ENCODE measurements at regions not wholly inside any gene's neighbourhood (a gene's known extent, or its start where the extent isn't known, plus 50 kb on each side); places are given as distances from the start of the nearest gene placed in this dataset.

DNA sequence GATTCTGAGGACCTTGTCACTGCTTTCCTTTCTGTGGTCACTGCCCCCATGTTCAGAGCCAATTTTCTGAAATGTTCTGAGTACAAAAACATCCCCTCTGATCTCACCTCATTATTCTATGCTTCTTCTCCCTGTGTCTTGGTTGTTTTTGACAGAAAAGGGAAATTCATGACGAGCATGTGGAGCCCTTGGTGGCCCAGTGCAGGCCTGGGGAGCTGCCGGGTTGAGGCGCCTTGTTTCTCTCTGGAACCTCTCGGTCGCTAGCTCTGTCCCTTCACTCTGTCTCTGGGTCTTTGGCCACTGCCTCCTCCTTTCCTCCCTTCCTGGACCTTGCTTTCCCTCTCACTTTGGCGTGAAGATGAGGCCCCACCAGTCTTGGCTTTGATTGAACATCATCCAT lies 63.0 kb upstream of the THY1 start:
- Histone ChIP-seq H3K36me3 (ENCODE audit: low read depth) (no peaks in the 10 kb centered on the region), H3K4me1 (ENCODE audit: low read depth) (no peaks in the 10 kb centered on the region), H3K9me3 (no peaks in the 10 kb centered on the region), H3K4me3 (no peak overlapping the region)
- TF ChIP-seq, protein P1, sequence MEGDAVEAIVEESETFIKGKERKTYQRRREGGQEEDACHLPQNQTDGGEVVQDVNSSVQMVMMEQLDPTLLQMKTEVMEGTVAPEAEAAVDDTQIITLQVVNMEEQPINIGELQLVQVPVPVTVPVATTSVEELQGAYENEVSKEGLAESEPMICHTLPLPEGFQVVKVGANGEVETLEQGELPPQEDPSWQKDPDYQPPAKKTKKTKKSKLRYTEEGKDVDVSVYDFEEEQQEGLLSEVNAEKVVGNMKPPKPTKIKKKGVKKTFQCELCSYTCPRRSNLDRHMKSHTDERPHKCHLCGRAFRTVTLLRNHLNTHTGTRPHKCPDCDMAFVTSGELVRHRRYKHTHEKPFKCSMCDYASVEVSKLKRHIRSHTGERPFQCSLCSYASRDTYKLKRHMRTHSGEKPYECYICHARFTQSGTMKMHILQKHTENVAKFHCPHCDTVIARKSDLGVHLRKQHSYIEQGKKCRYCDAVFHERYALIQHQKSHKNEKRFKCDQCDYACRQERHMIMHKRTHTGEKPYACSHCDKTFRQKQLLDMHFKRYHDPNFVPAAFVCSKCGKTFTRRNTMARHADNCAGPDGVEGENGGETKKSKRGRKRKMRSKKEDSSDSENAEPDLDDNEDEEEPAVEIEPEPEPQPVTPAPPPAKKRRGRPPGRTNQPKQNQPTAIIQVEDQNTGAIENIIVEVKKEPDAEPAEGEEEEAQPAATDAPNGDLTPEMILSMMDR (IDR thresholded peaks at IDR 0.05) = no peak
- intact Hi-C loops (cut with DNase I, micrococcal nuclease) = loop anchor here in 1 of 2 donors (10.0 kb wide), 1 partner anchor 619 kb away; no protein-coding TSS in a partner anchor
- ATAC-seq (no peak), DNase-seq (no peak)

- no peaks in the 10 kb centered on the region for H3K36me3 ChIP-seq (ENCODE audit: low read depth)
- no peaks in the 10 kb centered on the region for H3K4me1 ChIP-seq (ENCODE audit: low read depth)
- intact Hi-C loops (cut with DNase I, micrococcal nuclease) = loop anchor here (5.0 to 10.0 kb wide), 2 partner anchors 620 to 622 kb away; no protein-coding TSS in a partner anchor
- no peaks in the 10 kb centered on the region for H3K9me3 ChIP-seq
- DNase-seq (no peak), ATAC-seq (no peak)
- no peak overlapping the region for H3K4me3 ChIP-seq
- TF ChIP-seq, protein P1 (IDR thresholded peaks at IDR 0.05) = no peak
Measured at GRCh38 chr11:119484741-119485605, 62.0 kb upstream of the THY1 start.

DNA sequence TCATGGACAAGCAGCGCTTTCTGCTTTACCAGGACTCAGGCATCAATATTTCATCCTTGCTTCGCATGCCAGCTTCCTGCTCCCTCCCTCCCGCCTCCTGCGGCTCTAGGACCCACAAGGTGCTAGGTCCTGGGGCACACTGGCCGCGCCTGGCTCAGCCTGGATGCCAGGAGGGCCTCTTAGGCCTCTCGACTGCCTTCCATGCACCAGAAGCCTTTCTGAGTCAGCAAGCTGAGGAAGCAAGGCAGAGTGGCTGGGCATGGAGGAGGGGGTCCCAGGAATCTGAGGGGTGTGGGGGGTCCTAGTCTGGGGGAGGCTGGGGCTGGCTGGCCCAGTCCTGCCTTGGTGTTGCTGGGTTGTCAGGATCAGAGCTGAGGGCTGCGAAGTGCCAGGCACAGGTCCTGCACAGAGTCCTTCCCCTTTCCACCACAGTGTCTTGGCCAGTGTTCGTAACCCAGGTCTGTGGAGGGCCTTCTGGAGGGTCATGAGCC lies 61.0 kb upstream of the THY1 start:
- TF ChIP-seq, protein P1 (IDR thresholded peaks at IDR 0.05) = no peak
- ATAC-seq (no peak), DNase-seq (no peak)
- Histone ChIP-seq H3K4me3 (no peak overlapping the region), H3K4me1 (ENCODE audit: low read depth) (no peaks in the 10 kb centered on the region), H3K9me3 (no peaks in the 10 kb centered on the region), H3K36me3 (ENCODE audit: low read depth) (no peaks in the 10 kb centered on the region)
- intact Hi-C loops (cut with DNase I, micrococcal nuclease) = loop anchor here (5.0 to 10.0 kb wide), 2 partner anchors 621 to 623 kb away; no protein-coding TSS in a partner anchor

GRCh38 chr11:119483341-119483880 lies 60.4 kb upstream of the THY1 start:
- Histone ChIP-seq H3K4me1 (ENCODE audit: low read depth) (no peaks in the 10 kb centered on the region), H3K9me3 (no peaks in the 10 kb centered on the region), H3K4me3 (no peak overlapping the region), H3K36me3 (ENCODE audit: low read depth) (no peaks in the 10 kb centered on the region)
- intact Hi-C loops (cut with DNase I, micrococcal nuclease) = loop anchor here (5.0 to 10.0 kb wide), 2 partner anchors 621 to 624 kb away; no protein-coding TSS in a partner anchor
- no peak for DNase-seq
- ATAC-seq = no peak
- TF ChIP-seq, protein P1 (IDR thresholded peaks at IDR 0.05) = no peak

DNA sequence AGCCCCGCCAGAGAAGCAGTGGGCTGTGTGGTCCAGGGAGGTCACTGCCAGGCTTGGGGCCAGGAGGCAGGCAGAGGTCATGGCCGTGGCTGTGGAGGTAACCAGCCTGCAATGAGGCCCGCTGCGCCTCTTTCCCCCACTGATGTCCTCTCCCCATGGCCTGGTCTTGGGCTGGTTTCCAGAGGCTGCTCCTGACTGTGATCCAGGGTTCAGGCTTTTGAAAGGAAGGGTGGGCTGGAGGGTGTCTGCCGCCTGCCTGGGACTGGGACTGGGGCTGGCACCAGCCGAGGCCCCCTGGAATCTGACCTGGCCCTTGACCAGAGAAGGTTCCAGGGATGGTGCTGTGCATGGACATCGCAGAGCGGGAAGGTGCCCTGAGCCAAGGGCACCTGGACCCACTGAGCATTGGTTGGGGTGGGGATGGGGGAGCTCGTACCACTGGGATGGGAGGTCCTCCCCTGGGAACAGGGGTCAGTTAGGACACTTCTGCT lies 59.6 kb upstream of the THY1 start:
- DNase-seq (no peak), ATAC-seq (no peak)
- Histone ChIP-seq H3K36me3 (ENCODE audit: low read depth) (no peaks in the 10 kb centered on the region), H3K4me3 (no peak overlapping the region), H3K9me3 (no peaks in the 10 kb centered on the region), H3K4me1 (ENCODE audit: low read depth) (no peaks in the 10 kb centered on the region)
- TF ChIP-seq, protein P1 (IDR thresholded peaks at IDR 0.05) = no peak
- intact Hi-C loops (cut with DNase I, micrococcal nuclease) = loop anchor here (5.0 to 10.0 kb wide), 2 partner anchors 622 to 625 kb away; no protein-coding TSS in a partner anchor

All from mucosa of descending colon (tissue), 3 donors.